HEK293T (cell line): ENCODE measurements at regions not wholly inside any gene's neighbourhood (a gene's known extent, or its start where the extent isn't known, plus 50 kb on each side); places are given as distances from the start of the nearest gene placed in this dataset.

Experiments
- BHLHE40 ChIP-seq: fragments of 450-650 bp; IDR thresholded peaks from 2 replicates; pipeline ENCODE4 v1.6.1; 2016; ENCODE audit warnings: mild to moderate bottlenecking, moderate library complexity, borderline replicate concordance
- ELF4 ChIP-seq: fragments of 450-650 bp; IDR thresholded peaks from 2 replicates; pipeline ENCODE4 v1.6.1; 2017; ENCODE audit warnings: antibody characterized with exemption
- FOXA1 ChIP-seq: fragments of 450-650 bp; IDR thresholded peaks from 2 replicates; pipeline ENCODE4 v1.6.1; 2016; ENCODE audit warnings: mild to moderate bottlenecking
- FOXK2 ChIP-seq: fragments of 450-650 bp; IDR thresholded peaks from 2 replicates; pipeline ENCODE4 v1.6.1; 2016; ENCODE audit warnings: mild to moderate bottlenecking
- FOXM1 ChIP-seq: fragments of 450-650 bp; IDR thresholded peaks from 2 replicates; pipeline ENCODE4 v1.6.1; 2017; ENCODE audit warnings: mild to moderate bottlenecking, borderline replicate concordance
- HDGF ChIP-seq: fragments of 450-650 bp; IDR thresholded peaks from 2 replicates; pipeline ENCODE4 v1.6.1; 2017; ENCODE audit warnings: antibody characterized with exemption, borderline replicate concordance
- L3MBTL2 ChIP-seq: fragments of 450-650 bp; conservative IDR thresholded peaks from 2 replicates; pipeline ENCODE4 v1.6.1; 2016; ENCODE audit warnings: mild to moderate bottlenecking
- NFRKB ChIP-seq: fragments of 450-650 bp; IDR thresholded peaks from 2 replicates; pipeline ENCODE4 v1.6.1; 2016; ENCODE audit warnings: mild to moderate bottlenecking, moderate library complexity
- SP1 ChIP-seq: fragments of 450-650 bp; IDR thresholded peaks from 2 replicates; pipeline ENCODE4 v1.6.1; 2017
- TARDBP ChIP-seq: fragments of 450-650 bp; IDR thresholded peaks from 2 replicates; pipeline ENCODE4 v1.6.1; 2016

GRCh38 chr4:62256479-62256878 is 1056.4 kb downstream of the ADGRL3 start:
- TF ChIP-seq FOXM1 = no peak
- TF ChIP-seq NFRKB = no peak
- peak; percentile 87 for TF ChIP-seq FOXA1
- TF ChIP-seq FOXK2 = 0 out of 2 replicates have a peak, but pooled peaks have one; percentile 39
- no peak for TF ChIP-seq TARDBP
- TF ChIP-seq L3MBTL2 = no peak
- TF ChIP-seq ELF4 = no peak
- TF ChIP-seq BHLHE40 = no peak
- no peak for TF ChIP-seq SP1
- TF ChIP-seq HDGF = no peak
